HUES48 (cell line): ENCODE measurements at regions not wholly inside any gene's neighbourhood (a gene's known extent, or its start where the extent isn't known, plus 50 kb on each side); places are given as distances from the start of the nearest gene placed in this dataset.

Source experiments
- H3K27ac ChIP-seq: one replicate; pipeline ENCODE4 v1.7.0; 2013; ENCODE audit warnings: low read depth, low read length, inconsistent platforms
- H3K27me3 ChIP-seq: 2 replicates; pipeline ENCODE4 v1.6.1; 2013; ENCODE audit warnings: mild to moderate bottlenecking, low read length; ENCODE audit not compliant: control insufficient read depth, insufficient read depth
- H3K36me3 ChIP-seq: 2 replicates; pipeline ENCODE4 v1.6.1; 2013; ENCODE audit warnings: low read length; ENCODE audit not compliant: control insufficient read depth, insufficient read depth
- H3K4me1 ChIP-seq: 2 replicates; pipeline ENCODE4 v1.6.1; 2013; ENCODE audit warnings: mild to moderate bottlenecking, low read length; ENCODE audit not compliant: control insufficient read depth, insufficient read depth
- H3K4me3 ChIP-seq: 2 replicates; pipeline ENCODE4 v1.5.1; 2013; ENCODE audit warnings: mild to moderate bottlenecking, low read depth, low read length
- H3K9ac ChIP-seq: 2 replicates; pipeline ENCODE4 v1.6.1; 2013; ENCODE audit warnings: mild to moderate bottlenecking, low read depth, low read length, moderate library complexity
- H3K9me3 ChIP-seq: 2 replicates; pipeline ENCODE4 v1.6.1; 2013; ENCODE audit warnings: low read length; ENCODE audit not compliant: control insufficient read depth, insufficient read depth

GRCh38 chr6:170134031-170134470 lies 156.8 kb downstream of the DLL1 start:
- no peak overlapping the region for H3K27ac ChIP-seq
- H3K27me3 ChIP-seq = no peaks in the 10 kb centered on the region
- H3K9ac ChIP-seq = no peak overlapping the region
- no peak overlapping the region for H3K4me3 ChIP-seq
- H3K9me3 ChIP-seq = peaks cover 7% of the 10 kb centered on the region
- H3K36me3 ChIP-seq = no peaks in the 10 kb centered on the region
- H3K4me1 ChIP-seq = no peaks in the 10 kb centered on the region

GRCh38 chr6:170132561-170132991 lies 158.3 kb downstream of the DLL1 start:
- no peak overlapping the region for H3K27ac ChIP-seq
- H3K4me3 ChIP-seq = no peak overlapping the region
- H3K36me3 ChIP-seq = no peaks in the 10 kb centered on the region
- no peak overlapping the region for H3K9ac ChIP-seq
- no peaks in the 10 kb centered on the region for H3K4me1 ChIP-seq
- no peaks in the 10 kb centered on the region for H3K27me3 ChIP-seq
- peaks cover 7% of the 10 kb centered on the region for H3K9me3 ChIP-seq

GRCh38 chr6:170132011-170132521 lies 158.8 kb downstream of the DLL1 start:
- no peaks in the 10 kb centered on the region for H3K4me1 ChIP-seq
- H3K9ac ChIP-seq = no peak overlapping the region
- H3K36me3 ChIP-seq = no peaks in the 10 kb centered on the region
- no peak overlapping the region for H3K4me3 ChIP-seq
- no peak overlapping the region for H3K27ac ChIP-seq
- H3K27me3 ChIP-seq = no peaks in the 10 kb centered on the region
- H3K9me3 ChIP-seq = peaks cover 2% of the 10 kb centered on the region

- Histone ChIP-seq H3K27ac (no peak overlapping the region), H3K4me3 (no peak overlapping the region), H3K9ac (no peak overlapping the region), H3K36me3 (no peaks in the 10 kb centered on the region), H3K27me3 (no peaks in the 10 kb centered on the region), H3K4me1 (no peaks in the 10 kb centered on the region), H3K9me3 (no peaks in the 10 kb centered on the region)
Observed at GRCh38 chr6:170131351-170131750, 159.5 kb downstream of the DLL1 start.

- Histone ChIP-seq H3K36me3 (no peaks in the 10 kb centered on the region), H3K9me3 (no peaks in the 10 kb centered on the region), H3K27me3 (no peaks in the 10 kb centered on the region), H3K9ac (no peak overlapping the region), H3K4me1 (no peaks in the 10 kb centered on the region), H3K27ac (no peak overlapping the region), H3K4me3 (no peak overlapping the region)
Observed at GRCh38 chr6:170130771-170131241, 160.1 kb downstream of the DLL1 start.

- H3K9ac ChIP-seq = no peak overlapping the region
- H3K27me3 ChIP-seq = no peaks in the 10 kb centered on the region
- H3K4me3 ChIP-seq = no peak overlapping the region
- no peak overlapping the region for H3K27ac ChIP-seq
- no peaks in the 10 kb centered on the region for H3K4me1 ChIP-seq
- no peaks in the 10 kb centered on the region for H3K36me3 ChIP-seq
- H3K9me3 ChIP-seq = no peaks in the 10 kb centered on the region
Observed at GRCh38 chr6:170130201-170130621, 160.7 kb downstream of the DLL1 start.

- no peaks in the 10 kb centered on the region for H3K4me1 ChIP-seq
- no peaks in the 10 kb centered on the region for H3K9me3 ChIP-seq
- H3K27ac ChIP-seq = no peak overlapping the region
Observed at GRCh38 chr6:170129691-170130171, 161.1 kb downstream of the DLL1 start.

GRCh38 chr6:170128811-170129681 lies 161.8 kb downstream of the DLL1 start:
- H3K27ac ChIP-seq = no peak overlapping the region
- H3K36me3 ChIP-seq = no peaks in the 10 kb centered on the region
- H3K4me1 ChIP-seq = no peaks in the 10 kb centered on the region
- no peak overlapping the region for H3K9ac ChIP-seq
- H3K4me3 ChIP-seq = no peak overlapping the region
- no peaks in the 10 kb centered on the region for H3K27me3 ChIP-seq
- H3K9me3 ChIP-seq = no peaks in the 10 kb centered on the region

More at GRCh38 chr6:170129691-170130171, 161.1 kb downstream of the DLL1 start:
- no peak overlapping the region for H3K9ac ChIP-seq
- H3K36me3 ChIP-seq = no peaks in the 10 kb centered on the region
- H3K27me3 ChIP-seq = no peaks in the 10 kb centered on the region
- no peak overlapping the region for H3K4me3 ChIP-seq

GRCh38 chr6:170128346-170128745 lies 162.5 kb downstream of the DLL1 start:
- Histone ChIP-seq H3K9me3 (no peaks in the 10 kb centered on the region), H3K27me3 (no peaks in the 10 kb centered on the region), H3K4me1 (no peaks in the 10 kb centered on the region), H3K4me3 (no peak overlapping the region), H3K9ac (no peak overlapping the region), H3K27ac (no peak overlapping the region), H3K36me3 (no peaks in the 10 kb centered on the region)

- Histone ChIP-seq H3K4me1 (no peaks in the 10 kb centered on the region), H3K4me3 (no peak overlapping the region), H3K36me3 (no peaks in the 10 kb centered on the region), H3K9me3 (no peaks in the 10 kb centered on the region), H3K27me3 (no peaks in the 10 kb centered on the region), H3K9ac (no peak overlapping the region), H3K27ac (no peak overlapping the region)
Observed at GRCh38 chr6:170127151-170127550, 163.7 kb downstream of the DLL1 start.
